ENCODE measurements at regions not wholly inside any gene's neighbourhood (a gene's known extent, or its start where the extent isn't known, plus 50 kb on each side); places are given as distances from the start of the nearest gene placed in this dataset.
A peak's percentile ranks its signal among the peaks of the same experiment; 100 is the strongest.

GRCh38 chr14:101022916-101023435, 119.5 kb upstream of the RTL1 start:
- DNase-seq: no peak
- Histone ChIP-seq H3K4me3 (ENCODE audit: low read length) (no peak overlapping the region), H3K27ac (ENCODE audit: low read depth, low read length) (no peak overlapping the region), H3K27me3 (ENCODE audit: insufficient read depth, low read length, poor library complexity, severe bottlenecking) (no peaks in the 10 kb centered on the region), H3K4me1 (ENCODE audit: insufficient read depth, low read length) (no peaks in the 10 kb centered on the region), H3K9me3 (ENCODE audit: low read length) (no peaks in the 10 kb centered on the region), H3K36me3 (ENCODE audit: insufficient read depth, low read length) (no peaks in the 10 kb centered on the region)
- Mint-ChIP-seq H3K27ac (peak overlapping the region in 1 of 8 donors; percentile 51), H3K36me3 (no peaks in the 10 kb centered on the region), H3K4me1 (no peaks in the 10 kb centered on the region), H3K4me3 (no peak overlapping the region), H3K27me3 (peaks cover 5 to 31% of the 10 kb centered on the region in 2 donors), H3K9me3 (peaks cover 0 to 5% (median 0%) of the 10 kb centered on the region in 5 donors)
- CTCF ChIA-PET: no interaction called here
- POLR2A ChIA-PET: no interaction called here

- Histone ChIP-seq H3K27me3 (ENCODE audit: insufficient read depth, low read length, poor library complexity, severe bottlenecking) (no peaks in the 10 kb centered on the region), H3K4me3 (ENCODE audit: low read length) (no peak overlapping the region), H3K9me3 (ENCODE audit: low read length) (no peaks in the 10 kb centered on the region), H3K36me3 (ENCODE audit: insufficient read depth, low read length) (no peaks in the 10 kb centered on the region), H3K27ac (ENCODE audit: low read depth, low read length) (no peak overlapping the region), H3K4me1 (ENCODE audit: insufficient read depth, low read length) (no peaks in the 10 kb centered on the region)
- ChIA-PET POLR2A (no interaction called here), CTCF (no interaction called here)
- Mint-ChIP-seq H3K36me3 (no peaks in the 10 kb centered on the region), H3K4me3 (no peak overlapping the region), H3K27me3 (peaks cover 5 to 22% of the 10 kb centered on the region in 2 donors), H3K4me1 (no peaks in the 10 kb centered on the region), H3K27ac (no peak overlapping the region), H3K9me3 (peaks cover 0 to 4% (median 0%) of the 10 kb centered on the region in 5 donors)
- peak in 1 of 5 donors; percentile 31 for DNase-seq
These were observed 121.2 kb upstream of the RTL1 start for GRCh38 chr14:101024686-101025085.

DNA sequence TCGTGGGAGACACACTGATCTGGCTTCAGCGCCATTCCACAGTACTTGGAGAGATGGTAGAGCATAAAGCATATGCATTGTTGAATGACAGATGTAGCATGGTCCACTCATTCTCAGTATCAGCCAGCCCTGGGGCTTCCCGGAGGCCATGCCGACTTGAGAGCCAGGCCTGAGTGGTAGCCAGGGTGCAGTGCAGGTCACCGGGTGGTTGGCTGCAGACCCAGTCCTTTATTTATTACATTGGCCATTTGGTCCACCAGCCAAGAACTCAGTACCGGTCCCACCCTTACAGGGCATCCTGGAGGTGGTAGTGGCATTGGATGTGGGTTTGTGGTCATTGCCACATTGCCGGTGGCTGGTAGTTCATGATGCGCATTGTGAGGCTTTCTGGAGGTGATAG, 121.6 kb upstream of the RTL1 start:
- Histone ChIP-seq H3K27me3 (ENCODE audit: insufficient read depth, low read length, poor library complexity, severe bottlenecking) (no peaks in the 10 kb centered on the region), H3K4me3 (ENCODE audit: low read length) (no peak overlapping the region), H3K27ac (ENCODE audit: low read depth, low read length) (no peak overlapping the region), H3K4me1 (ENCODE audit: insufficient read depth, low read length) (no peaks in the 10 kb centered on the region), H3K9me3 (ENCODE audit: low read length) (no peaks in the 10 kb centered on the region), H3K36me3 (ENCODE audit: insufficient read depth, low read length) (no peaks in the 10 kb centered on the region)
- no peaks in the 10 kb centered on the region for H3K4me1 Mint-ChIP-seq
- no peaks in the 10 kb centered on the region for H3K36me3 Mint-ChIP-seq
- H3K27ac Mint-ChIP-seq: no peak overlapping the region
- ChIA-PET POLR2A (no interaction called here), CTCF (no interaction called here)
- DNase-seq: peak in 1 of 5 donors; percentile 8
- H3K27me3 Mint-ChIP-seq: peaks cover 4 to 22% of the 10 kb centered on the region in 2 donors
- H3K9me3 Mint-ChIP-seq: peaks cover 0 to 3% (median 0%) of the 10 kb centered on the region in 5 donors
- no peak overlapping the region for H3K4me3 Mint-ChIP-seq

DNA sequence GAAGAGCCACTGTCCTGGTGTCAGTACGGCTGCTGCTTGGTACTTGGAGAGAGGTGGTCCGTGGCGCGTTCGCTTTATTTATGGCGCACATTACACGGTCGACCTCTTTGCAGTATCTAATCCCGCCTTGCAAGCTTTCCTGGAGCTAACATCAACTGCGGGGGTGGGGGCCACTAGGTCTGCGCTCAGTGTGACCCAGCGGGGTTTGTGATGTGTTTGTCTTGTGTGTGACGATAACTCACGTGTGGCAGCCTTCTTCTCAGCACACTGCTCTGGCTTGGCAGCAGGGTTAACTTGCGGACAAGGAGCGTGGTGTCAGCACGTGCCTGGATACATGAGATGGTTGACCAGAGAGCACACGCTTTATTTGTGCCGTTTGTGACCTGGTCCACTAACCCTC, 122.2 kb upstream of the RTL1 start:
- Mint-ChIP-seq H3K36me3 (no peaks in the 10 kb centered on the region), H3K27me3 (peaks cover 4 to 17% of the 10 kb centered on the region in 2 donors), H3K9me3 (peaks cover 0 to 2% (median 0%) of the 10 kb centered on the region in 5 donors), H3K4me3 (no peak overlapping the region), H3K27ac (no peak overlapping the region), H3K4me1 (no peaks in the 10 kb centered on the region)
- no peaks in the 10 kb centered on the region for H3K9me3 ChIP-seq (ENCODE audit: low read length)
- H3K4me1 ChIP-seq (ENCODE audit: insufficient read depth, low read length): no peaks in the 10 kb centered on the region
- no peaks in the 10 kb centered on the region for H3K27me3 ChIP-seq (ENCODE audit: insufficient read depth, low read length, poor library complexity, severe bottlenecking)
- H3K4me3 ChIP-seq (ENCODE audit: low read length): no peak overlapping the region
- ChIA-PET POLR2A (no interaction called here), CTCF (no interaction called here)
- H3K27ac ChIP-seq (ENCODE audit: low read depth, low read length): no peak overlapping the region
- H3K36me3 ChIP-seq (ENCODE audit: insufficient read depth, low read length): no peaks in the 10 kb centered on the region
- DNase-seq: peak in 1 of 5 donors; percentile 34

DNA sequence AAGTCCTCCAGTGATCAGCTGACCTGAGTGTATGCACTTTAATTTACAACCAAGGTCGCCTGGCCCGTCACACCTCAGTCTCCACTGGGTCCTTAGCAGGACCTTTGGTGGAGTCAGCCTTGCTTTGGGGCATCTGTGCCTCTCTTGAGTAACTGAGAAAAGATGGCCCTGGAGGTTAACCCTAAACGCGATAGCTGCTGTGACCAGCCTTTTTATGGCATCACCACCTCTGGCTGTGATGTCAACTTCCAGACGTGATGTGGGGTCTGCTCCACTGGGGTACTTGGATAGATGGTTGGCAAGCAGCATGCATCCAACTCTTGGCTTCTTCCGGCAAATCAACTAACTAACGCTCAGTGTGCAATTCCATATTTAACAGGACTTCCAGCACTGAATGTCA, 122.8 kb upstream of the RTL1 start:
- H3K27ac ChIP-seq (ENCODE audit: low read depth, low read length): no peak overlapping the region
- ChIA-PET CTCF (no interaction called here), POLR2A (no interaction called here)
- DNase-seq: peak in 1 of 5 donors; percentile 13
- peaks cover 0 to 11% of the 10 kb centered on the region in 2 donors for H3K27me3 Mint-ChIP-seq
- no peaks in the 10 kb centered on the region for H3K9me3 ChIP-seq (ENCODE audit: low read length)
- H3K4me1 ChIP-seq (ENCODE audit: insufficient read depth, low read length): no peaks in the 10 kb centered on the region
- peaks cover 0 to 1% (median 0%) of the 10 kb centered on the region in 5 donors for H3K9me3 Mint-ChIP-seq
- no peaks in the 10 kb centered on the region for H3K4me1 Mint-ChIP-seq
- no peaks in the 10 kb centered on the region for H3K36me3 Mint-ChIP-seq
- no peak overlapping the region for H3K4me3 Mint-ChIP-seq
- H3K27me3 ChIP-seq (ENCODE audit: insufficient read depth, low read length, poor library complexity, severe bottlenecking): no peaks in the 10 kb centered on the region
- no peak overlapping the region for H3K27ac Mint-ChIP-seq
- H3K4me3 ChIP-seq (ENCODE audit: low read length): no peak overlapping the region
- H3K36me3 ChIP-seq (ENCODE audit: insufficient read depth, low read length): no peaks in the 10 kb centered on the region

DNA sequence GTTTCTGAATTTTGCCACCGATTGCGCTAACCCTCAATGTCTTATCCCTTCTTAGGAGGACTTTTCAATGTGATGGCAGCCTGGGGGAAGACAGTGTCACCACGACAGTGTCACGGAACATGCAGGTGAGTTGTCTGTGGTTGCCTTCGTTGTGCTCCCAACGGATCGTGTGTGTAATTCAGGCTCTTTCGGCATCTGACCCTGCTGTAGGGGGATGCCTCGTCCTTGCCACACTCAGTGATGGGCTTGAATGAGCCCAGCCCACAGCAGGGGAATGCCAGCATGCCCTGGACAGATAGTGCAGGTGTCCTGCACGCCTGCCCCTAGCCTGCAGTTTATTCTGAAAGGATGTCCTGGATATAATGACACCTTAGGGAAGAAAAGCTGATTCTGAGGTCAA, 123.8 kb upstream of the RTL1 start:
- Histone ChIP-seq H3K4me3 (ENCODE audit: low read length) (no peak overlapping the region), H3K36me3 (ENCODE audit: insufficient read depth, low read length) (no peaks in the 10 kb centered on the region), H3K27me3 (ENCODE audit: insufficient read depth, low read length, poor library complexity, severe bottlenecking) (no peaks in the 10 kb centered on the region), H3K9me3 (ENCODE audit: low read length) (no peaks in the 10 kb centered on the region), H3K4me1 (ENCODE audit: insufficient read depth, low read length) (no peaks in the 10 kb centered on the region), H3K27ac (ENCODE audit: low read depth, low read length) (no peak overlapping the region)
- Mint-ChIP-seq H3K36me3 (no peaks in the 10 kb centered on the region), H3K4me3 (no peak overlapping the region), H3K4me1 (no peaks in the 10 kb centered on the region), H3K27me3 (peaks cover 0 to 7% of the 10 kb centered on the region in 2 donors), H3K27ac (no peak overlapping the region), H3K9me3 (peaks cover 0 to 1% (median 0%) of the 10 kb centered on the region in 5 donors)
- peak in 1 of 5 donors; percentile 1 for DNase-seq
- CTCF ChIA-PET: no interaction called here
- POLR2A ChIA-PET: no interaction called here

DNA sequence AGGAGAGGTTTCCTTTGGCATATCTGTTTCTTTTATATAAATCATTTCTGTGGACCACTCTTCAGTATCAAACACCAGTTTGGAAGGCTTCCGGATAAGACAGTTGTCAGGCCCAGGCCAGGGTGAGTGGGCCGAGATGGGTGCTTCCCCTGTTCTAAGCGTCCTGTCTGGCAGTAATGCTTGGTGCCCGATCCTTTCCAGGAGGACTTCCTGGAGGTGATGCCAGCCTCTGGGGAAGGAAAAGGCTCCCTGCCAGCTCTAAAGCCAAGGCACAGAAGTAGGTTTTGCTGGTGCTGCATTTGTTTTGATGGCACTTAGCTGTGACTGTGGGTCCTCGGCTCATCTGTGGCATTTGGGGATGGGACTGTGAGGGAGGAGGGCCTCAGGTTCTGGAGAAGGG, 124.4 kb upstream of the RTL1 start:
- peaks cover 0 to 4% of the 10 kb centered on the region in 2 donors for H3K27me3 Mint-ChIP-seq
- Histone ChIP-seq H3K4me3 (ENCODE audit: low read length) (no peak overlapping the region), H3K27ac (ENCODE audit: low read depth, low read length) (no peak overlapping the region), H3K36me3 (ENCODE audit: insufficient read depth, low read length) (no peaks in the 10 kb centered on the region), H3K9me3 (ENCODE audit: low read length) (no peaks in the 10 kb centered on the region), H3K4me1 (ENCODE audit: insufficient read depth, low read length) (no peaks in the 10 kb centered on the region), H3K27me3 (ENCODE audit: insufficient read depth, low read length, poor library complexity, severe bottlenecking) (no peaks in the 10 kb centered on the region)
- peak in 1 of 5 donors; percentile 26 for DNase-seq
- ChIA-PET CTCF (no interaction called here), POLR2A (no interaction called here)
- no peak overlapping the region for H3K27ac Mint-ChIP-seq
- no peaks in the 10 kb centered on the region for H3K36me3 Mint-ChIP-seq
- H3K4me3 Mint-ChIP-seq: no peak overlapping the region
- no peaks in the 10 kb centered on the region for H3K4me1 Mint-ChIP-seq
- peaks cover 0 to 1% (median 0%) of the 10 kb centered on the region in 5 donors for H3K9me3 Mint-ChIP-seq

- Histone ChIP-seq H3K36me3 (ENCODE audit: insufficient read depth, low read length) (no peaks in the 10 kb centered on the region), H3K9me3 (ENCODE audit: low read length) (no peaks in the 10 kb centered on the region), H3K4me1 (ENCODE audit: insufficient read depth, low read length) (no peaks in the 10 kb centered on the region), H3K27ac (ENCODE audit: low read depth, low read length) (no peak overlapping the region), H3K27me3 (ENCODE audit: insufficient read depth, low read length, poor library complexity, severe bottlenecking) (no peaks in the 10 kb centered on the region), H3K4me3 (ENCODE audit: low read length) (no peak overlapping the region)
- Mint-ChIP-seq H3K4me1 (no peaks in the 10 kb centered on the region), H3K36me3 (no peaks in the 10 kb centered on the region), H3K27me3 (no peaks in the 10 kb centered on the region), H3K4me3 (no peak overlapping the region), H3K27ac (no peak overlapping the region), H3K9me3 (peaks cover 0 to 1% (median 0%) of the 10 kb centered on the region in 5 donors)
- peak in 1 of 5 donors; percentile 34 for DNase-seq
- CTCF ChIA-PET: no interaction called here
- POLR2A ChIA-PET: no interaction called here
These were observed 125.6 kb upstream of the RTL1 start for GRCh38 chr14:101028971-101029667.
